ENCODE measurements at regions not wholly inside any gene's neighbourhood (a gene's known extent, or its start where the extent isn't known, plus 50 kb on each side); places are given as distances from the start of the nearest gene placed in this dataset.
"Not testable (repeated sequence)": the region's sequence is repeated elsewhere in the genome, so short reads cannot be mapped to it uniquely, and the experiment has no call there.

GRCh38 chr20:39705032-39705431, 742.9 kb downstream of the DHX35 start:
- Mint-ChIP-seq H3K9me3 (peaks cover 38% of the 10 kb centered on the region), H3K27me3 (ENCODE audit: insufficient read depth) (no peaks in the 10 kb centered on the region; the same call in 1 of the 2 replicates), H3K27ac (no peak overlapping the region), H3K36me3 (ENCODE audit: low read depth) (no peaks in the 10 kb centered on the region), H3K4me1 (ENCODE audit: low read depth) (no peaks in the 10 kb centered on the region), H3K4me3 (no peak overlapping the region)
- DNase-seq: no peak
- TF ChIP-seq, protein P1, sequence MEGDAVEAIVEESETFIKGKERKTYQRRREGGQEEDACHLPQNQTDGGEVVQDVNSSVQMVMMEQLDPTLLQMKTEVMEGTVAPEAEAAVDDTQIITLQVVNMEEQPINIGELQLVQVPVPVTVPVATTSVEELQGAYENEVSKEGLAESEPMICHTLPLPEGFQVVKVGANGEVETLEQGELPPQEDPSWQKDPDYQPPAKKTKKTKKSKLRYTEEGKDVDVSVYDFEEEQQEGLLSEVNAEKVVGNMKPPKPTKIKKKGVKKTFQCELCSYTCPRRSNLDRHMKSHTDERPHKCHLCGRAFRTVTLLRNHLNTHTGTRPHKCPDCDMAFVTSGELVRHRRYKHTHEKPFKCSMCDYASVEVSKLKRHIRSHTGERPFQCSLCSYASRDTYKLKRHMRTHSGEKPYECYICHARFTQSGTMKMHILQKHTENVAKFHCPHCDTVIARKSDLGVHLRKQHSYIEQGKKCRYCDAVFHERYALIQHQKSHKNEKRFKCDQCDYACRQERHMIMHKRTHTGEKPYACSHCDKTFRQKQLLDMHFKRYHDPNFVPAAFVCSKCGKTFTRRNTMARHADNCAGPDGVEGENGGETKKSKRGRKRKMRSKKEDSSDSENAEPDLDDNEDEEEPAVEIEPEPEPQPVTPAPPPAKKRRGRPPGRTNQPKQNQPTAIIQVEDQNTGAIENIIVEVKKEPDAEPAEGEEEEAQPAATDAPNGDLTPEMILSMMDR (IDR thresholded peaks at IDR 0.05): no peak

- not testable (repeated sequence) for H3K27me3 Mint-ChIP-seq (ENCODE audit: insufficient read depth); H3K36me3 Mint-ChIP-seq (ENCODE audit: low read depth); H3K4me3 Mint-ChIP-seq; H3K4me1 Mint-ChIP-seq (ENCODE audit: low read depth); H3K27ac Mint-ChIP-seq; DNase-seq
- peaks cover 33% of the 10 kb centered on the region for H3K9me3 Mint-ChIP-seq
Observed at GRCh38 chr20:39703357-39703756, 741.2 kb downstream of the DHX35 start.

DNA sequence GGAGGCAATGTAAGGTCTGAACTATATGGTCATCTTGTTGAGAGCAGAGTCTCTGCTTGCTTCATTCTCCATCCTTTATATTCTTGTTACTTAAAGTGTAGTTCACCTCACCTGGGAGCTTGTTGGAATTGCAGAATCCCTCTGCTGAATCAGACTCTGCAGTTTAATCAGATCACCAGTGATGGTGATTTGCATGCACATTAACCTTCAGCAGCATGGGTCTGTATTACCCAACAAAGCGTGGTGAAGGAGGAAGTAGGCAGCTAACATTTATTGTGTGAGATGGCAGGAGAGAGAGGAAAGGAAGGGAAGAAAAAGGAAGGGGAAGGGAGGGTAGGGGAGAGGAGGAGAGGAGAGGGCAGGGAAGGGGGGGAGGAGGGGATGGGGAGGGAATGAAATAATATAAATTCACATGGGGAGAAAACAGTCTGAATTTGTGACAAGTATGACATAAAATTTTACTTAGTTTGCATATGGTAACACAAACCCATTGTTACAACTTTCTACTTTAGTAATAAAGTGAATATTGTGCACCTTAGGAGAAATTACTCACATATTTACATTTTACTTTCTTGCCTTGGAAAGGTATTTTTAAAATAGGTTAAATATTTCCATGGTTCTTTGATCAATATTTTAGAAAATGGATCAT, 740.7 kb downstream of the DHX35 start:
- Mint-ChIP-seq H3K27me3 (ENCODE audit: insufficient read depth) (no peaks in the 10 kb centered on the region; the same call in 1 of the 2 replicates), H3K4me3 (no peak overlapping the region), H3K27ac (no peak overlapping the region), H3K4me1 (ENCODE audit: low read depth) (no peaks in the 10 kb centered on the region), H3K36me3 (ENCODE audit: low read depth) (no peaks in the 10 kb centered on the region), H3K9me3 (peaks cover 36% of the 10 kb centered on the region)
- no peak for DNase-seq
- TF ChIP-seq, protein P1 (IDR thresholded peaks at IDR 0.05): no peak

GRCh38 chr20:39700528-39700927, 738.4 kb downstream of the DHX35 start:
- H3K27me3 Mint-ChIP-seq (ENCODE audit: insufficient read depth): no peaks in the 10 kb centered on the region; the same call in 1 of the 2 replicates
- H3K4me3 Mint-ChIP-seq: no peak overlapping the region

DNA sequence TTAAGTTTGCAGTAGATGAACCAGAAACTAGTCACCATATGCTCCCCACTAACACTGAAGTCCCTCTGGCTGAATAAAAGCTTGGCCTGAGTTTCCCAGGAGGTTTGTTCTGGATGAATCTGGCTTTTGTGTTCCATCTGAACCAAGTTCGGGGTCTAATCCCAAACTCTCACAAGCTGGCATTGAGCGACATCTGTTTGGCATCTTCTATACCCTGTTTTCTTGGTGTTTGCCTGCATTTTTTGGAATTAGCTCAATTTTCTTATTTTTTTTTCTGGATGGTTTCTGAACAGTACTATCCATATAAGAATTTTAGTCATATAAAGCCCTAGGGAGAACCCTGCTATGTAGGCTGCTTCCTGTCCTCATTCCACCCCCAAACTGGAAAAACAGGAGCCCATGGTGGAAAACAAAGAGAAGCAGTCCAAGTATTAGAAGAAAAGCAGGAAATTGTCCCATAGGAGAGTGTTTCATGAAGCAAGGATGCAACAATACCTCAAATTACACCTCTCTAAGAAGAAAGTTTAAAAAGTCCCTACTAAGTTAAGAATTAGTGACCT, 737.1 kb downstream of the DHX35 start:
- TF ChIP-seq, protein P1 (IDR thresholded peaks at IDR 0.05): no peak
- Mint-ChIP-seq H3K4me1 (ENCODE audit: low read depth) (no peaks in the 10 kb centered on the region), H3K36me3 (ENCODE audit: low read depth) (no peaks in the 10 kb centered on the region), H3K9me3 (peaks cover 40% of the 10 kb centered on the region), H3K4me3 (no peak overlapping the region), H3K27me3 (ENCODE audit: insufficient read depth) (no peaks in the 10 kb centered on the region; the same call in 1 of the 2 replicates), H3K27ac (no peak overlapping the region)
- no peak for DNase-seq

More at GRCh38 chr20:39700528-39700927, 738.4 kb downstream of the DHX35 start:
- Mint-ChIP-seq H3K4me1 (ENCODE audit: low read depth) (no peaks in the 10 kb centered on the region), H3K36me3 (ENCODE audit: low read depth) (no peaks in the 10 kb centered on the region), H3K27ac (no peak overlapping the region), H3K9me3 (peaks cover 44% of the 10 kb centered on the region)
- TF ChIP-seq, protein P1 (IDR thresholded peaks at IDR 0.05): no peak
- DNase-seq: no peak

DNA sequence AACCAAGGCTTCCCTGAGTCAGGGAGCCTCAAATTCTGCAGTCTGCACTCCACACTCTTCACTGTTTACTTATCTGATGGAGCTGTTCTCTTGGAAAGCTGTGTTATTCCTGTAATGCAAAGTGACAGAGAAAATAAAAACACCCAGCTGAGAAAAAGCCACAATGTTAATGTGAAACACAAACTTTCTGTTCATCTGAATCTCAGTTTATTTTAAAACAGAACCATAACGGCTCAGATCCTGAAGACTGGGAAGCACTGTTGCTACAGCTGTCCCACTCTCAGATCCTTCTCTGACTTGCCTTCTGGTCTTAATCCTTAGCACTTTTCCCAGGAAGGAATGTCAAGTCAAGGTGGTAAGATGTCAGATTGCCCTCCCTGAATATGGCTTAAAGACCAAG, 736.6 kb downstream of the DHX35 start:
- H3K4me3 Mint-ChIP-seq: no peak overlapping the region
- peaks cover 35% of the 10 kb centered on the region for H3K9me3 Mint-ChIP-seq
- H3K36me3 Mint-ChIP-seq (ENCODE audit: low read depth): no peaks in the 10 kb centered on the region
- no peak overlapping the region for H3K27ac Mint-ChIP-seq
- H3K27me3 Mint-ChIP-seq (ENCODE audit: insufficient read depth): no peaks in the 10 kb centered on the region
- no peaks in the 10 kb centered on the region for H3K4me1 Mint-ChIP-seq (ENCODE audit: low read depth)
- DNase-seq: no peak
- TF ChIP-seq, protein P1 (IDR thresholded peaks at IDR 0.05): no peak
